ENCODE measurements at regions not wholly inside any gene's neighbourhood (a gene's known extent, or its start where the extent isn't known, plus 50 kb on each side); places are given as distances from the start of the nearest gene placed in this dataset.

DNA sequence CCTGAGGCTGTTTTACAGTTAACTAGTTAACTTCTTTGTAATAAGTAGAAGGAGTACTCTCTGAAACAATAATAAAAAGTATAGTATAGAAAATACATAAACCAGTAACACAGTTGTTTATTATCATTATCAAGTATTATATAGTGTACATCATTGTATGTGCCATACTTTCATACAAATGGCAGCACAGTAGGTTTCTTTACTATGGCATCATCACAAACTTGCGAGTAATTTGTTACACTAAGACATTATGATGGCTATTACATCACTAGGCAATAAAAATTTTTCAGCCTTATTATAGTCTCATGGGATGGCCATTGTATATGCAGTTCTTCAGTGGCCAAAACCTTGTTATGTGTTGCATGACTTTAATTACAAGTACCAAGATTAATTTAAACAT is 1376.5 kb upstream of the ADGRL2 start:
- Histone ChIP-seq H4K20me1 (ENCODE audit: insufficient read depth, low read length) (no peaks in the 10 kb centered on the region), H3K9me2 (ENCODE audit: insufficient read depth, low read length) (no peaks in the 10 kb centered on the region), H3K27ac (ENCODE audit: low read depth, low read length, poor library complexity, severe bottlenecking) (no peak overlapping the region), H3K9me3 (ENCODE audit: low read length) (no peaks in the 10 kb centered on the region), H3K4me3 (ENCODE audit: low read depth, low read length, poor library complexity, severe bottlenecking) (no peak overlapping the region), H3K79me2 (ENCODE audit: insufficient read depth, low read depth, low read length) (no peaks in the 10 kb centered on the region), H3K4me1 (ENCODE audit: insufficient read depth, low read length, poor library complexity, severe bottlenecking) (no peaks in the 10 kb centered on the region), H2AFZ (ENCODE audit: low read length) (no peak overlapping the region), H3K36me3 (ENCODE audit: insufficient read depth, low read length) (no peaks in the 10 kb centered on the region), H3K4me2 (ENCODE audit: low read length) (no peak overlapping the region)
- DNase-seq (ENCODE audit: low spot score), result no peak
- BruUV-seq (replicated peaks), result no TSS peak
- CTCF ChIA-PET (ENCODE audit: unreplicated experiment), result no interaction called here
- TF ChIP-seq, protein P1, sequence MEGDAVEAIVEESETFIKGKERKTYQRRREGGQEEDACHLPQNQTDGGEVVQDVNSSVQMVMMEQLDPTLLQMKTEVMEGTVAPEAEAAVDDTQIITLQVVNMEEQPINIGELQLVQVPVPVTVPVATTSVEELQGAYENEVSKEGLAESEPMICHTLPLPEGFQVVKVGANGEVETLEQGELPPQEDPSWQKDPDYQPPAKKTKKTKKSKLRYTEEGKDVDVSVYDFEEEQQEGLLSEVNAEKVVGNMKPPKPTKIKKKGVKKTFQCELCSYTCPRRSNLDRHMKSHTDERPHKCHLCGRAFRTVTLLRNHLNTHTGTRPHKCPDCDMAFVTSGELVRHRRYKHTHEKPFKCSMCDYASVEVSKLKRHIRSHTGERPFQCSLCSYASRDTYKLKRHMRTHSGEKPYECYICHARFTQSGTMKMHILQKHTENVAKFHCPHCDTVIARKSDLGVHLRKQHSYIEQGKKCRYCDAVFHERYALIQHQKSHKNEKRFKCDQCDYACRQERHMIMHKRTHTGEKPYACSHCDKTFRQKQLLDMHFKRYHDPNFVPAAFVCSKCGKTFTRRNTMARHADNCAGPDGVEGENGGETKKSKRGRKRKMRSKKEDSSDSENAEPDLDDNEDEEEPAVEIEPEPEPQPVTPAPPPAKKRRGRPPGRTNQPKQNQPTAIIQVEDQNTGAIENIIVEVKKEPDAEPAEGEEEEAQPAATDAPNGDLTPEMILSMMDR (conservative IDR thresholded peaks at IDR 0.05; ENCODE audit: low read length), result no peak
- no peak for TF ChIP-seq EZH2phosphoT487 (IDR thresholded peaks at IDR 0.05; ENCODE audit: borderline replicate concordance, low read depth, low read length)
- POLR2A ChIA-PET, result interaction anchor here (1.4 kb wide), 1 partner anchor 13 kb away, joined by 3 read pairs; no protein-coding TSS in a partner anchor
- intact Hi-C loops (cut with micrococcal nuclease; ENCODE audit: unreplicated experiment), result loop anchor here (10.0 kb wide), 1 partner anchor 779 kb away; no protein-coding TSS in a partner anchor

DNA sequence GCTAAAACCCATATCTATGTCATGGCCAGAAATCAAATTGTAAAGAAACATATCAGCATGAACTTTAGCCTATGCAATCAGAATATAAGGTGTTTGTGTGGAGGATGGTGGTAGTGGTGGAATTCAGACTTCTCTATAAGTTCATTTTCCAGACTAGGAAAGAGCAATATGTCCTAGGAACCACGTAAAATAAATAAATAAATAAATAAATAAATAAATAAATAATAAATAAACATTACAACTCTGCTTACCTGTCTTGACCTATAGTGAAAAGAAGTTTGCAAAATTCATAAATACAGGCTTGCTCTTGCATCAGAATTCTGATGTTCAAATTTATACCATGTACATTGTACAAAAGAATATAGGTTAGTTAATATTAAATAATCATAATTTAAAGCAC is 1382.6 kb upstream of the ADGRL2 start:
- ChIA-PET POLR2A (interaction anchor here (0.7 kb wide), 1 partner anchor 37 kb away, joined by 3 read pairs; no protein-coding TSS in a partner anchor), CTCF (ENCODE audit: unreplicated experiment) (no interaction called here)
- Histone ChIP-seq H3K4me2 (ENCODE audit: low read length) (no peak overlapping the region), H3K4me1 (ENCODE audit: insufficient read depth, low read length, poor library complexity, severe bottlenecking) (no peaks in the 10 kb centered on the region), H3K9me2 (ENCODE audit: insufficient read depth, low read length) (no peaks in the 10 kb centered on the region), H3K27ac (ENCODE audit: low read depth, low read length, poor library complexity, severe bottlenecking) (no peak overlapping the region), H3K36me3 (ENCODE audit: insufficient read depth, low read length) (no peaks in the 10 kb centered on the region), H3K9me3 (ENCODE audit: low read length) (no peaks in the 10 kb centered on the region), H4K20me1 (ENCODE audit: insufficient read depth, low read length) (no peaks in the 10 kb centered on the region), H3K79me2 (ENCODE audit: insufficient read depth, low read depth, low read length) (no peaks in the 10 kb centered on the region), H2AFZ (ENCODE audit: low read length) (no peak overlapping the region), H3K4me3 (ENCODE audit: low read depth, low read length, poor library complexity, severe bottlenecking) (no peak overlapping the region)
- TF ChIP-seq, protein P1 (conservative IDR thresholded peaks at IDR 0.05; ENCODE audit: low read length), result no peak
- TF ChIP-seq EZH2phosphoT487 (IDR thresholded peaks at IDR 0.05; ENCODE audit: borderline replicate concordance, low read depth, low read length), result no peak
- DNase-seq (ENCODE audit: low spot score), result no peak
- intact Hi-C loops (cut with micrococcal nuclease; ENCODE audit: unreplicated experiment), result no loop called here
- no TSS peak for BruUV-seq (replicated peaks)

DNA sequence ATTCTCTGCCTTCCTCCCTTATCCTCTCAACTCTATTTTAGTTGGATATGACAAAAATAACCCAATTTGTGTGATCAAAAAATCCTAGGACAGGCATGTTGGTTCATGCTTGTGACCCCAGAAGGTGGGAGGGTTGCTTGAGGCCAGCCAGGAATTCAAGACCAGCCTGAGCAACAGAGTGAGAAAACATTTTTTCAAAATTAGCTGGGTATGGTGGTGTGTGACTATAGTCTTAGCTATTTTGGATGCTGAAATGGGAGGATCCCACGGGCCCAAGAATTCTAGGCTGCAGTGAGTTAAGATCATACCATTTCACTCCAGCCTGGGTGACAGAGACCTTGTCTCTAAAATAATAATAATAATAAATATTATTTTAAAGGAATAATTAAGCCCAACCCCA is 1383.1 kb upstream of the ADGRL2 start:
- ChIA-PET CTCF (ENCODE audit: unreplicated experiment) (no interaction called here), POLR2A (no interaction called here)

More for the DNA sequence above, 1383.1 kb upstream of the ADGRL2 start:
- no peak for TF ChIP-seq EZH2phosphoT487 (IDR thresholded peaks at IDR 0.05; ENCODE audit: borderline replicate concordance, low read depth, low read length)
- TF ChIP-seq, protein P1 (conservative IDR thresholded peaks at IDR 0.05; ENCODE audit: low read length), result no peak
- H4K20me1 ChIP-seq (ENCODE audit: insufficient read depth, low read length), result no peaks in the 10 kb centered on the region
- H3K9me2 ChIP-seq (ENCODE audit: insufficient read depth, low read length), result no peaks in the 10 kb centered on the region
- no peaks in the 10 kb centered on the region for H3K79me2 ChIP-seq (ENCODE audit: insufficient read depth, low read depth, low read length)
- H3K36me3 ChIP-seq (ENCODE audit: insufficient read depth, low read length), result no peaks in the 10 kb centered on the region
- BruUV-seq (replicated peaks), result no TSS peak
- no peak overlapping the region for H3K27ac ChIP-seq (ENCODE audit: low read depth, low read length, poor library complexity, severe bottlenecking)
- H3K4me1 ChIP-seq (ENCODE audit: insufficient read depth, low read length, poor library complexity, severe bottlenecking), result no peaks in the 10 kb centered on the region
- H3K9me3 ChIP-seq (ENCODE audit: low read length), result no peaks in the 10 kb centered on the region
- intact Hi-C loops (cut with micrococcal nuclease; ENCODE audit: unreplicated experiment), result no loop called here
- no peak for DNase-seq (ENCODE audit: low spot score)
- no peak overlapping the region for H3K4me3 ChIP-seq (ENCODE audit: low read depth, low read length, poor library complexity, severe bottlenecking)
- no peak overlapping the region for H2AFZ ChIP-seq (ENCODE audit: low read length)
- H3K4me2 ChIP-seq (ENCODE audit: low read length), result no peak overlapping the region
